ENCODE measurements at regions not wholly inside any gene's neighbourhood (a gene's known extent, or its start where the extent isn't known, plus 50 kb on each side); places are given as distances from the start of the nearest gene placed in this dataset.
"Not testable (repeated sequence)": the region's sequence is repeated elsewhere in the genome, so short reads cannot be mapped to it uniquely, and the experiment has no call there.

- DNase-seq (ENCODE audit: low read depth in 2 of 2), result no peak
Measured at GRCh38 chr3:145384307-145384706, 776.7 kb downstream of the PLOD2 start.

GRCh38 chr3:145387211-145387610, 773.8 kb downstream of the PLOD2 start:
- DNase-seq (ENCODE audit: low read depth in 2 of 2), result no peak

GRCh38 chr3:145395421-145395820, 765.6 kb downstream of the PLOD2 start:
- no peak for DNase-seq (ENCODE audit: low read depth in 2 of 2)

GRCh38 chr3:145411605-145412004, 749.4 kb downstream of the PLOD2 start:
- no peak for DNase-seq (ENCODE audit: low read depth in 2 of 2)

GRCh38 chr3:145417678-145418077, 743.3 kb downstream of the PLOD2 start:
- DNase-seq (ENCODE audit: low read depth in 2 of 2), result no peak

GRCh38 chr3:145422556-145422955, 738.4 kb downstream of the PLOD2 start:
- DNase-seq (ENCODE audit: low read depth in 2 of 2), result no peak

GRCh38 chr3:145427355-145427754, 733.6 kb downstream of the PLOD2 start:
- no peak for DNase-seq (ENCODE audit: low read depth in 2 of 2)

GRCh38 chr3:145429546-145429945, 731.4 kb downstream of the PLOD2 start:
- no peak for DNase-seq (ENCODE audit: low read depth in 2 of 2)

- no peak for DNase-seq (ENCODE audit: low read depth in 2 of 2)
Measured at GRCh38 chr3:145448436-145448835, 712.5 kb downstream of the PLOD2 start.

GRCh38 chr3:145450018-145450682, 710.8 kb downstream of the PLOD2 start:
- DNase-seq (ENCODE audit: low read depth in 2 of 2), result no peak

GRCh38 chr3:145457825-145458552, 703.0 kb downstream of the PLOD2 start:
- no peak for DNase-seq (ENCODE audit: low read depth in 2 of 2)

- not testable (repeated sequence) for DNase-seq (ENCODE audit: low read depth in 2 of 2)
Measured at GRCh38 chr3:145459681-145460080, 701.3 kb downstream of the PLOD2 start.

GRCh38 chr3:145471976-145472375, 689.0 kb downstream of the PLOD2 start:
- DNase-seq (ENCODE audit: low read depth in 2 of 2), result no peak

GRCh38 chr3:145482735-145483134, 678.2 kb downstream of the PLOD2 start:
- not testable (repeated sequence) for DNase-seq (ENCODE audit: low read depth in 2 of 2)

- DNase-seq (ENCODE audit: low read depth in 2 of 2), result no peak
Measured at GRCh38 chr3:145483992-145484391, 677.0 kb downstream of the PLOD2 start.

- no peak for DNase-seq (ENCODE audit: low read depth in 2 of 2)
Measured at GRCh38 chr3:145489011-145489410, 672.0 kb downstream of the PLOD2 start.

GRCh38 chr3:145490088-145491048, 670.6 kb downstream of the PLOD2 start:
- DNase-seq (ENCODE audit: low read depth in 2 of 2), result no peak

GRCh38 chr3:145492456-145492855, 668.5 kb downstream of the PLOD2 start:
- no peak for DNase-seq (ENCODE audit: low read depth in 2 of 2)

GRCh38 chr3:145517416-145517815, 643.6 kb downstream of the PLOD2 start:
- not testable (repeated sequence) for DNase-seq (ENCODE audit: low read depth in 2 of 2)

- DNase-seq (ENCODE audit: low read depth in 2 of 2), result no peak
Measured at GRCh38 chr3:145518639-145519038, 642.3 kb downstream of the PLOD2 start.

GRCh38 chr3:145519398-145520047, 641.5 kb downstream of the PLOD2 start:
- no peak for DNase-seq (ENCODE audit: low read depth in 2 of 2)

- no peak for DNase-seq (ENCODE audit: low read depth in 2 of 2)
Measured at GRCh38 chr3:145522179-145522578, 638.8 kb downstream of the PLOD2 start.
